Prostate gland (tissue), 2 donors: ENCODE measurements at regions not wholly inside any gene's neighbourhood (a gene's known extent, or its start where the extent isn't known, plus 50 kb on each side); places are given as distances from the start of the nearest gene placed in this dataset.
"Not testable (repeated sequence)": the region's sequence is repeated elsewhere in the genome, so short reads cannot be mapped to it uniquely, and the experiment has no call there.

Experiments
- DNase-seq: peaks from one replicate; pipeline ENCODE4 v3.0.0-alpha.2; 2019; ENCODE audit warnings: low spot score
- H3K27ac ChIP-seq, 2 donors: fragments of 200-600 bp; sonication (generic); 2 replicates each; pipeline ENCODE4 v1.5.1; 2017 to 2019
- H3K27me3 ChIP-seq: fragments of 200-600 bp; sonication (generic); replicated peaks from 2 replicates; pipeline ENCODE4 v1.5.1; 2019; ENCODE audit not compliant: insufficient read depth
- H3K36me3 ChIP-seq, 2 donors: fragments of 200-600 bp; sonication (generic); 1 replicate in 1 of 2; 2 replicates in 1 of 2; pipeline versions ENCODE4 v1.5.1 to v1.8.1; 2017 to 2019
- H3K4me1 ChIP-seq: fragments of 200-600 bp; sonication (generic); replicated peaks from 2 replicates; pipeline ENCODE4 v1.5.1; 2019
- H3K4me3 ChIP-seq, 2 donors: fragments of 200-600 bp; sonication (generic); 2 replicates each; pipeline ENCODE4 v1.5.1; 2017 to 2019
- H3K9me3 ChIP-seq: fragments of 200-600 bp; sonication (generic); 2 replicates; pipeline ENCODE4 v1.5.1; 2017
- POLR2A ChIP-seq: fragments of 450-650 bp; IDR thresholded peaks from one replicate; pipeline ENCODE4 v1.6.1; 2016; ENCODE audit warnings: antibody characterized with exemption, mild to moderate bottlenecking
- POLR2AphosphoS5 ChIP-seq: sonication (generic); formaldehyde crosslinking; IDR thresholded peaks from one replicate; pipeline ENCODE4 v1.6.1; 2017; ENCODE audit warnings: antibody characterized with exemption
- WGBS: methylation state at CpG from one replicate; pipeline ENCODE4 v1.1.5; 2018; 5-methylcytosine and 5-hydroxymethylcytosine counted together
- intact Hi-C: fragments of 100-400 bp; cut with DNase I; formaldehyde crosslinking; loops from one replicate; pipeline ENCODE4 v1.14.2; 2022
- TF ChIP-seq, protein P1 (sequence below), 4 experiments: fragments of 200-600 bp in 2 of 4; fragments of 450-650 bp in 2 of 4; sonication (generic) in 2 of 4; IDR thresholded peaks; 1 replicate in 3 of 4; 2 replicates in 1 of 4; pipeline ENCODE4 v1.5.1; 2016 to 2019; ENCODE audit warnings: antibody characterized with exemption in 4 of 4, mild to moderate bottlenecking in 2 of 4, moderate library complexity in 2 of 4

DNA sequence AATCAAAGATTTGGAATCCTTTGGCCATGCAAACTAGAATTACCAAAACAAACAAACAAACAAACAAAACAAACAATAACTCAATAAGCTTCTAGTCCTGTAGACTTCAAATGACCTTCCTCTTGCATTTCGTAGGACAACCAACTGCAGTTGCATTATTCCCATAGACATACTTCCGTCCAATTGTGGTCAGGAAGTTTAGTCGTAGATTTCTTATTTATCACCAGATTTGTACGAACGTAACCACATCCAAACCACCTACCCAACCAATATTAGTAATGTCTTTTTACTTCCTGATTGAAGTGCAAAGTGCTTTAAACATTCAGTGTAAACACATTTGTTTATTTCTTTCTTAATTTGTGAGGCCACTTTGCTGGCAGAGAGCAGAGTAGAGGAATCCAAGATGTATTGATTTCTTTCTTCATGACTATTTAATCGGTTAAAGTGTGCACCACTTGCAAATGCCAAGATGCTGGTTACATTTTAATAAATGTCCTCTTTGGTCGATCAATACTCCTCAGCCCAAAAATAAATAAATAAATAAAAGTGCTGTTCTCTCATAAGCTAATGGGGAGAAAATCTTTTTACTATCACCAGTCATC is 1745.6 kb upstream of the CELF4 start:
- WGBS, result 95% methylated on average over 7 of the region's 7 CpGs
- no peak for DNase-seq
- H3K4me3 ChIP-seq, result no peak overlapping the region
- H3K9me3 ChIP-seq, result no peaks in the 10 kb centered on the region
- TF ChIP-seq, protein P1, sequence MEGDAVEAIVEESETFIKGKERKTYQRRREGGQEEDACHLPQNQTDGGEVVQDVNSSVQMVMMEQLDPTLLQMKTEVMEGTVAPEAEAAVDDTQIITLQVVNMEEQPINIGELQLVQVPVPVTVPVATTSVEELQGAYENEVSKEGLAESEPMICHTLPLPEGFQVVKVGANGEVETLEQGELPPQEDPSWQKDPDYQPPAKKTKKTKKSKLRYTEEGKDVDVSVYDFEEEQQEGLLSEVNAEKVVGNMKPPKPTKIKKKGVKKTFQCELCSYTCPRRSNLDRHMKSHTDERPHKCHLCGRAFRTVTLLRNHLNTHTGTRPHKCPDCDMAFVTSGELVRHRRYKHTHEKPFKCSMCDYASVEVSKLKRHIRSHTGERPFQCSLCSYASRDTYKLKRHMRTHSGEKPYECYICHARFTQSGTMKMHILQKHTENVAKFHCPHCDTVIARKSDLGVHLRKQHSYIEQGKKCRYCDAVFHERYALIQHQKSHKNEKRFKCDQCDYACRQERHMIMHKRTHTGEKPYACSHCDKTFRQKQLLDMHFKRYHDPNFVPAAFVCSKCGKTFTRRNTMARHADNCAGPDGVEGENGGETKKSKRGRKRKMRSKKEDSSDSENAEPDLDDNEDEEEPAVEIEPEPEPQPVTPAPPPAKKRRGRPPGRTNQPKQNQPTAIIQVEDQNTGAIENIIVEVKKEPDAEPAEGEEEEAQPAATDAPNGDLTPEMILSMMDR (IDR thresholded peaks at IDR 0.05), result no peak
- TF ChIP-seq POLR2AphosphoS5, result no peak
- TF ChIP-seq POLR2A, result no peak
- H3K36me3 ChIP-seq, result no peaks in the 10 kb centered on the region
- H3K27me3 ChIP-seq, result no peaks in the 10 kb centered on the region
- intact Hi-C loops, result no loop called here
- no peaks in the 10 kb centered on the region for H3K4me1 ChIP-seq
- no peak overlapping the region for H3K27ac ChIP-seq

DNA sequence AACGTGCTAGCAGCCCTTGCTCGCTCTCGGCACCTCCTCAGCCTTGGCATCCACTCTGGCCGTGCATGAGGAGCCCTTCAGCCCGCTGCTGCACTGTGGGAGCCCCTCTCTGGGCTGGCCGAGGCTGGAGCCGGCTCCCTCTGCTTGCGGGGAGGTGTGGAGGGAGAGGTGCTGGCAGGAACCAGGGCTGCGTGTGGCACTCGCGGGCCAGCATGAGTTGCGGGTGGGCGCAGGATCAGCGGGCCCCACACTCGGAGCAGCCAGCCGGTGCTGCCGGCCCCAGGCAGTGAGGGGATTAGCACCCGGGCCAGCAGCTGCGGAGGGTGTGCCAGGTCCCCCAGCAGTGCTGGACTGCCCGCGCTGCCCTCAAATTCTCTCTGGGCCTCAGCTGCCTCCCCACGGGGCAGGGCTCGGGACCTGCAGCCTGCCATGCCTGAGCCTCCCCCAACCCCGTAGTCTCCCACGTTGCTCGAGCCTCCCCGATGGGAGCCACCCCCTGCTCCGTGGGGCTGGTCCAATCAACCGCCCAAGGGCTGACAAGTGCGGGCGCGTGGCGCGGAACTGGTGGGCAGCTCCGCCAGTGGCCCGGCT is 1743.4 kb upstream of the CELF4 start:
- whole genome bisulfite sequencing, result 97% methylated on average over 36 of the region's 36 CpGs
- H3K27ac ChIP-seq, H3K4me3 ChIP-seq, H3K27me3 ChIP-seq, intact Hi-C loops, H3K9me3 ChIP-seq, DNase-seq, H3K4me1 ChIP-seq, H3K36me3 ChIP-seq: not testable (repeated sequence)

DNA sequence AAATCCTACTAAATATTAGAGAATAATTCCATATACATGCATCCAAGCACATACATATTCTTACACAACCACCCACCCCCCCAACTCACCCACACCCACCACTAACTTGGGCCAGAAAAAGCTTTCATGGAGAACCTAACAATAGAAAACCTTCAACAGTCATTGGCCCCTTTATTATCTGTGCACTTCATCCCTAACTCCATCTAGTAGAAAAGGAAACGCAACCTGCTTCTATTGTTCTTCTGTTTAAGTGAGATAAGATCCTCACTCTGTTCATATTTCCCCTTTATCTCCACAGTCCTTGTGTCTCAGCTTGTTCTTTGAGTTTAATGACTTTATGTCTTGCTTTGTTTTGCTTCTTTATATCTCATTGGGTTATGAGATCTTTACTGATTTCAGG is 1740.2 kb upstream of the CELF4 start:
- 58% methylated on average over 1 of the region's 1 CpG for WGBS
- no peaks in the 10 kb centered on the region for H3K9me3 ChIP-seq

DNA sequence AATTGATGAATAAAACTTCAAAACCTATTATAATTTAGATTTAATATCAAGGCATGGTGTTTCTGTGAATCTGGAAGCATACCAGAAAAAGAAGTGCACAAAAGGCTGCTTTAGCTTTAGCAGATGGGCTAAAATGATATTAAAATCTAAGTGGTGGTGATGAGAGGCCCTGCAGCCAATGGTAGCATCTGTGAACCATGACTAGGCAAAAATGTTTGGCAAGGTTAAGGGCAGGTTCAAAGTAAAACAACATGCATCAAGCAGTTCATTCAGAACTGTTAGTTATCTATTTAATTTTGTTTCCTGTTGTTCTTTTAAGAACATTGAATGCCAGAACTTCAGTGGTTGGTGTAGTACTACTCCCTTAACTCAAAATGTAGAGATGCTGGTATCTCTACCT is 1736.9 kb upstream of the CELF4 start:
- Histone ChIP-seq H3K27me3 (no peaks in the 10 kb centered on the region), H3K27ac (no peak overlapping the region), H3K9me3 (no peaks in the 10 kb centered on the region), H3K4me3 (no peak overlapping the region), H3K36me3 (no peaks in the 10 kb centered on the region), H3K4me1 (no peaks in the 10 kb centered on the region)
- DNase-seq, result no peak
- intact Hi-C loops, result no loop called here
- no peak for TF ChIP-seq POLR2A
- TF ChIP-seq, protein P1 (IDR thresholded peaks at IDR 0.05), result no peak

More for the DNA sequence above, 1740.2 kb upstream of the CELF4 start:
- DNase-seq, result no peak
- no peaks in the 10 kb centered on the region for H3K36me3 ChIP-seq
- H3K4me1 ChIP-seq, result no peaks in the 10 kb centered on the region
- H3K27me3 ChIP-seq, result no peaks in the 10 kb centered on the region
- TF ChIP-seq, protein P1 (IDR thresholded peaks at IDR 0.05), result no peak
- TF ChIP-seq POLR2AphosphoS5 (no peak), POLR2A (no peak)
- no peak overlapping the region for H3K4me3 ChIP-seq
- H3K27ac ChIP-seq, result no peak overlapping the region
- intact Hi-C loops, result no loop called here

DNA sequence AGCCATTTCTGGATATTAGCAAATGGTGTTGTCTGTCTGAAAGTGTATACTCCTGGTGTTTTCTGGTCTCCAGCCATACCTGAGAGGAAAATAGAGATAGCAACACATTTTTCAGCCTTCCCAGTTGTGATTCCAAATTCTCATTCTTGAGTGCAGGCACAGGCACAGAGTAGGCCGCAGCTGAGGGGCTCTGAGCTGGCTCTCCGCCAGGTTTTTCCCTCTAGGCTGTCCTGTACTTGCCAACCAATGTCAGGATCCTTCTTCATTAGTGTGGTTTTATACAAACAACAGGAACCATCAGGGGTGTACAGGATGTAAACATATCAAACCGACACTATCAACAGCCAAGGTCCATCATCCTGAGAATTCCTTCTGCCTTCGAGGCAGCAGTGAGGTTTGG is 1733.6 kb upstream of the CELF4 start:
- Histone ChIP-seq H3K4me3 (no peak overlapping the region), H3K27me3 (no peaks in the 10 kb centered on the region), H3K9me3 (no peaks in the 10 kb centered on the region), H3K4me1 (no peaks in the 10 kb centered on the region), H3K27ac (no peak overlapping the region), H3K36me3 (no peaks in the 10 kb centered on the region)
- WGBS, result 70% methylated on average over 4 of the region's 4 CpGs
- intact Hi-C loops, result no loop called here
- no peak for DNase-seq
- TF ChIP-seq POLR2A (no peak), POLR2AphosphoS5 (no peak)
- TF ChIP-seq, protein P1 (IDR thresholded peaks at IDR 0.05), result no peak
